Astrocyte (in vitro differentiated cells and primary cell): ENCODE measurements at regions not wholly inside any gene's neighbourhood (a gene's known extent, or its start where the extent isn't known, plus 50 kb on each side); places are given as distances from the start of the nearest gene placed in this dataset.

Experiments used
- EZH2 ChIP-seq: IDR thresholded peaks from 2 replicates; pipeline ENCODE4 v1.6.1; 2012; ENCODE audit warnings: mild to moderate bottlenecking, low read length, inconsistent platforms; ENCODE audit not compliant: insufficient read depth
- TF ChIP-seq, protein P1 (sequence below): IDR thresholded peaks from 2 replicates; pipeline ENCODE4 v1.5.1; 2011; ENCODE audit warnings: low read depth, mild to moderate bottlenecking, inconsistent platforms, low read length, moderate library complexity; ENCODE audit not compliant: insufficient read depth

GRCh38 chr4:29722253-29722652, 997.9 kb upstream of the PCDH7 start:
- TF ChIP-seq, protein P1, sequence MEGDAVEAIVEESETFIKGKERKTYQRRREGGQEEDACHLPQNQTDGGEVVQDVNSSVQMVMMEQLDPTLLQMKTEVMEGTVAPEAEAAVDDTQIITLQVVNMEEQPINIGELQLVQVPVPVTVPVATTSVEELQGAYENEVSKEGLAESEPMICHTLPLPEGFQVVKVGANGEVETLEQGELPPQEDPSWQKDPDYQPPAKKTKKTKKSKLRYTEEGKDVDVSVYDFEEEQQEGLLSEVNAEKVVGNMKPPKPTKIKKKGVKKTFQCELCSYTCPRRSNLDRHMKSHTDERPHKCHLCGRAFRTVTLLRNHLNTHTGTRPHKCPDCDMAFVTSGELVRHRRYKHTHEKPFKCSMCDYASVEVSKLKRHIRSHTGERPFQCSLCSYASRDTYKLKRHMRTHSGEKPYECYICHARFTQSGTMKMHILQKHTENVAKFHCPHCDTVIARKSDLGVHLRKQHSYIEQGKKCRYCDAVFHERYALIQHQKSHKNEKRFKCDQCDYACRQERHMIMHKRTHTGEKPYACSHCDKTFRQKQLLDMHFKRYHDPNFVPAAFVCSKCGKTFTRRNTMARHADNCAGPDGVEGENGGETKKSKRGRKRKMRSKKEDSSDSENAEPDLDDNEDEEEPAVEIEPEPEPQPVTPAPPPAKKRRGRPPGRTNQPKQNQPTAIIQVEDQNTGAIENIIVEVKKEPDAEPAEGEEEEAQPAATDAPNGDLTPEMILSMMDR = no peak
- no peak for TF ChIP-seq EZH2
